Testis (tissue), 2 donors: ENCODE measurements at regions not wholly inside any gene's neighbourhood (a gene's known extent, or its start where the extent isn't known, plus 50 kb on each side); places are given as distances from the start of the nearest gene placed in this dataset.
"Not testable (repeated sequence)": the region's sequence is repeated elsewhere in the genome, so short reads cannot be mapped to it uniquely, and the experiment has no call there.

Source experiments
- DNase-seq: peaks from one replicate; pipeline ENCODE4 v3.0.0-alpha.2; 2019
- H3K27ac ChIP-seq, 2 donors: fragments of 200-600 bp; sonication (generic); one replicate each; pipeline ENCODE4 v1.5.1; 2019
- H3K27me3 ChIP-seq: fragments of 200-600 bp; sonication (generic); one replicate; pipeline ENCODE4 v1.5.1; 2019
- H3K36me3 ChIP-seq: fragments of 200-600 bp; sonication (generic); one replicate; pipeline ENCODE4 v1.5.1; 2017; ENCODE audit warnings: low read depth; ENCODE audit errors: missing control alignments
- H3K4me1 ChIP-seq: fragments of 200-600 bp; sonication (generic); one replicate; pipeline ENCODE4 v1.5.1; 2019
- H3K4me3 ChIP-seq, 2 donors: fragments of 200-600 bp; sonication (generic); one replicate each; pipeline ENCODE4 v1.5.1; 2017 to 2019
- H3K9me3 ChIP-seq: fragments of 200-600 bp; sonication (generic); one replicate; pipeline ENCODE4 v1.5.1; 2017
- POLR2A ChIP-seq: fragments of 450-650 bp; IDR thresholded peaks from one replicate; pipeline ENCODE4 v1.6.1; 2017; ENCODE audit warnings: antibody characterized with exemption, mild to moderate bottlenecking, moderate library complexity
- WGBS, 2 donors: methylation state at CpG; one replicate each; pipeline ENCODE4 v1.1.5; 2018; 5-methylcytosine and 5-hydroxymethylcytosine counted together
- intact Hi-C: fragments of 100-400 bp; cut with DNase I; formaldehyde crosslinking; loops from one replicate; pipeline ENCODE4 v1.15.1; 2023; ENCODE audit warnings: low total_unique reads
- TF ChIP-seq, protein P1 (sequence below), 3 experiments: fragments of 450-650 bp in 2 of 3; fragments of 200-600 bp in 1 of 3; sonication (generic) in 1 of 3; IDR thresholded peaks; one replicate each; pipeline ENCODE4 v1.5.1; 2016 to 2019; ENCODE audit warnings: antibody characterized with exemption in 3 of 3, mild to moderate bottlenecking in 2 of 3, moderate library complexity in 1 of 3

DNA sequence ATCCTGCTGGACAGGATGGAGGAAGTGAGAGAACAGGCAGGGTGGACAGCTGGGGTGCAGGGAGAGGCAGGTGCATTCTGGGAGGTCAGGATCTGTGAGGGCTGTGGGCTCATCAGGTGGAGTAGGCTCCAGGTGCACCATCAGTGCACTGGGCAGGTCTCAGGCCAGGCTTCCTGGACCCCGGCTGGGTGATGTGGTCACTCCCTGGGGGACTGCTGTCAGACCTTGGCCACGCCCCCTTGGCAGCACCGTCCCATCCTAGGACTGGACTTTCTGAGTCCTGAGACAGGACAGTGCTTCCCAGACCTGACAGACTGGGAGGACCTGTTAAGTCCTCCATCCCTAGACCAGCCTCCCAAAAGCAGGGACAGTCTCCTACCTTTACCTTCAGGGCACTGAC, 626.7 kb upstream of the DEFB115 start:
- Histone ChIP-seq H3K36me3 (no peaks in the 10 kb centered on the region), H3K4me1 (peaks cover 8% of the 10 kb centered on the region), H3K9me3 (no peaks in the 10 kb centered on the region), H3K27ac (no peak overlapping the region), H3K27me3 (no peaks in the 10 kb centered on the region), H3K4me3 (no peak overlapping the region)
- WGBS, 2 donors: 50 to 58% methylated on average over 2 to 3 of the region's 3 CpGs
- TF ChIP-seq, protein P1, sequence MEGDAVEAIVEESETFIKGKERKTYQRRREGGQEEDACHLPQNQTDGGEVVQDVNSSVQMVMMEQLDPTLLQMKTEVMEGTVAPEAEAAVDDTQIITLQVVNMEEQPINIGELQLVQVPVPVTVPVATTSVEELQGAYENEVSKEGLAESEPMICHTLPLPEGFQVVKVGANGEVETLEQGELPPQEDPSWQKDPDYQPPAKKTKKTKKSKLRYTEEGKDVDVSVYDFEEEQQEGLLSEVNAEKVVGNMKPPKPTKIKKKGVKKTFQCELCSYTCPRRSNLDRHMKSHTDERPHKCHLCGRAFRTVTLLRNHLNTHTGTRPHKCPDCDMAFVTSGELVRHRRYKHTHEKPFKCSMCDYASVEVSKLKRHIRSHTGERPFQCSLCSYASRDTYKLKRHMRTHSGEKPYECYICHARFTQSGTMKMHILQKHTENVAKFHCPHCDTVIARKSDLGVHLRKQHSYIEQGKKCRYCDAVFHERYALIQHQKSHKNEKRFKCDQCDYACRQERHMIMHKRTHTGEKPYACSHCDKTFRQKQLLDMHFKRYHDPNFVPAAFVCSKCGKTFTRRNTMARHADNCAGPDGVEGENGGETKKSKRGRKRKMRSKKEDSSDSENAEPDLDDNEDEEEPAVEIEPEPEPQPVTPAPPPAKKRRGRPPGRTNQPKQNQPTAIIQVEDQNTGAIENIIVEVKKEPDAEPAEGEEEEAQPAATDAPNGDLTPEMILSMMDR (IDR thresholded peaks at IDR 0.05): no peak
- no peak for TF ChIP-seq POLR2A
- no peak for DNase-seq
- intact Hi-C loops: no loop called here

DNA sequence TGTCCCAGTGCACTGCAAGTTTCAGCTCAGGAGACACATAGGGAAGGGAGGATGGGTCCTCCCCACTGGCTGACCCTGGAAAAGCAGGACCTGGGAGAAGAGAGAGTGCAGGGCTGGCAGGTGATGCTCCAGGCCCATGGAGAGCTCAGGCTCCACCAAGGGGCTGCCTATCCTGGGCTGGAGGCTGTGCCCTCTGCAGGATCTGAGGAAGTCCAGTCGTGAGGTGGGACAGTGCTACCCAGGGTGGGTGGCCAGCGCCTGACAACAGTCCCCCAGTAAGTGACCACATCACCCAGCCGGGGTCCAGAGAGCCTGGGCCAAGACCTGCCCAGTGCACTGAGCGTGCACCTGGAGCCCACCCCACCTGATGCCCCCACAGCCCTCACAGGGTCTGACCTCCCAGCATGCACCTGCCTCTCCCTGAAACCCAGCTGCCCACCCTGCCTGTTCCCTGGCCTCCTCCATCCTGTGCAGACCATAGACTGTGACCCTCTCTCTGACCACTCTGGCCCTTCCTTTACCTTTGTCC, 626.1 kb upstream of the DEFB115 start:
- intact Hi-C loops: not testable (repeated sequence)

GRCh38 chr20:30632773-30633172, 624.7 kb upstream of the DEFB115 start:
- intact Hi-C loops: not testable (repeated sequence)
- 74 to 86% methylated on average over 1 of the region's 1 CpG for WGBS, 2 donors

More for the DNA sequence above, 626.1 kb upstream of the DEFB115 start:
- WGBS, 2 donors: 10 to 49% methylated on average over 2 to 4 of the region's 4 CpGs
- not testable (repeated sequence) for H3K27me3 ChIP-seq, H3K36me3 ChIP-seq, H3K4me1 ChIP-seq, H3K4me3 ChIP-seq, DNase-seq, H3K9me3 ChIP-seq, H3K27ac ChIP-seq

DNA sequence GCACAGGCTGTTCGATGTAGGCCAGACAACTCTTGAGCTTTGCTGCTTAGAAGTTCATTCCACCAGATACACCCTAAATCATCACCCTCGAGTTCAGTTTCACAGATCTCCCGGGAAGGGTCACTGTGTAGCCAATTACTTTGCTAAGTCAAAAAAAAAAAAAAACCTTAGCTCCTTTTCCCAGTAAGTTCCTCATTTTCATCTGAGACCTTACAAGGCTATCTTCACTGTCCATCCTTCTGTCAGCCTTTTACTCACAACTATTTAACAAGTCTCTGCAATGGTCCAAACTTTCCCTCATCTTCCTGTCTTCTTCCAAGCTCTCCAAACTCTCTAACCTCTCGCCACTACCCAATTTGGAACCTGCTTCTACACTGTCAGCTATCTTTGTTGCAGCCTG, 615.9 kb upstream of the DEFB115 start:
- DNase-seq, H3K27ac ChIP-seq, H3K27me3 ChIP-seq, H3K9me3 ChIP-seq, H3K36me3 ChIP-seq, intact Hi-C loops, H3K4me1 ChIP-seq, H3K4me3 ChIP-seq: not testable (repeated sequence)
- WGBS, 2 donors: 40 to 44% methylated on average over 4 of the region's 4 CpGs

More at GRCh38 chr20:30632773-30633172, 624.7 kb upstream of the DEFB115 start:
- not testable (repeated sequence) for H3K27me3 ChIP-seq, DNase-seq, H3K27ac ChIP-seq, H3K4me3 ChIP-seq, H3K36me3 ChIP-seq, H3K4me1 ChIP-seq, H3K9me3 ChIP-seq

DNA sequence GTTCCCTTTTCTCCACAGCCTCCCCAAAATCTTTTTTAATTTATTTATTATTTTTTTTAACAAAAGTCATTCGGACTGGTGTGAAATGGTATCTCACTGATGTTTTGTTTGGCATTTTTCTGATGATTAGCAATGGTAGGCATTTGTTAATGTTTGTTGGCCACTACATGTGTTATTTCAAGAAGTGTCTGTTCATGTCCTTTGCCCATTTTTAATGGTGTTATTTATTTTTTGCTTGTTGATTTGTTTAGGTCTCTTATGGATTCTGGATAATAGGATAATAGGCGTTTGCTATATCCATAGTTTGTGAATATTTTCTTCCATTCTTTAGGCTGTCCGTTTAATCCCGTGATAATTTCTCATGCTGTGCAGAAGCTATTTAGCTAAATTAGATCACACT, 596.5 kb upstream of the DEFB115 start:
- H3K9me3 ChIP-seq, H3K36me3 ChIP-seq, DNase-seq, intact Hi-C loops, H3K27ac ChIP-seq, H3K27me3 ChIP-seq, H3K4me3 ChIP-seq, H3K4me1 ChIP-seq: not testable (repeated sequence)
- WGBS, 2 donors: 57 to 78% methylated on average over 4 of the region's 4 CpGs

- H3K27me3 ChIP-seq, intact Hi-C loops, H3K4me1 ChIP-seq, DNase-seq, H3K4me3 ChIP-seq, H3K36me3 ChIP-seq, H3K9me3 ChIP-seq, H3K27ac ChIP-seq: not testable (repeated sequence)
- 20 to 31% methylated on average over 2 of the region's 2 CpGs for WGBS, 2 donors
Measured at GRCh38 chr20:30668418-30668817, 589.0 kb upstream of the DEFB115 start.

GRCh38 chr20:30669330-30670029, 588.0 kb upstream of the DEFB115 start:
- H3K36me3 ChIP-seq, intact Hi-C loops, H3K27ac ChIP-seq, DNase-seq, H3K27me3 ChIP-seq, H3K4me3 ChIP-seq, H3K9me3 ChIP-seq, H3K4me1 ChIP-seq: not testable (repeated sequence)

DNA sequence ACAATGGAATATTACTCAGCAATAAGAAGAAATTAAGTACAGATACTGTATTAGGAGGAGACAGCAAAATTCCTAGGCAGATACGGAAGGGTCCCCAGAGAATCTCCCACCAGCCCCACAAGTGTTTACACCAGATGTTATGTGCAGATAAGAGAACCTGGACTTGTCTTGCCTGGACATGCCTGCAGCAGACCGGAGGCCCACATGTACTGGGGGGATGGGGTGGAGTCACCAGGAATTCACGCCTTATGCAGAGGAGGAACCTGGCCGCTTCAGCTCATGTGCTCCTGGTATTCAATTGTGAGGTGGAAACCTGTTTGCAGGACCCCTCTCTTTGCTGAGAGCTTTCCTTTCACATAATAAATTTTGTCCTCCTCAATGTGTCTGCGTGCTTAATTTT, 586.3 kb upstream of the DEFB115 start:
- WGBS, 2 donors: 58 to 67% methylated on average over 5 of the region's 5 CpGs
- intact Hi-C loops, DNase-seq, H3K9me3 ChIP-seq, H3K4me3 ChIP-seq, H3K27ac ChIP-seq, H3K27me3 ChIP-seq, H3K4me1 ChIP-seq, H3K36me3 ChIP-seq: not testable (repeated sequence)

- 47 to 50% methylated on average over 6 of the region's 6 CpGs for WGBS, 2 donors
- intact Hi-C loops, DNase-seq, H3K9me3 ChIP-seq, H3K4me1 ChIP-seq, H3K36me3 ChIP-seq, H3K4me3 ChIP-seq, H3K27me3 ChIP-seq: not testable (repeated sequence)
- H3K27ac ChIP-seq: peak overlapping the region in 1 of 2 donors; percentile 36
Measured at GRCh38 chr20:30675988-30676564, 581.4 kb upstream of the DEFB115 start.

DNA sequence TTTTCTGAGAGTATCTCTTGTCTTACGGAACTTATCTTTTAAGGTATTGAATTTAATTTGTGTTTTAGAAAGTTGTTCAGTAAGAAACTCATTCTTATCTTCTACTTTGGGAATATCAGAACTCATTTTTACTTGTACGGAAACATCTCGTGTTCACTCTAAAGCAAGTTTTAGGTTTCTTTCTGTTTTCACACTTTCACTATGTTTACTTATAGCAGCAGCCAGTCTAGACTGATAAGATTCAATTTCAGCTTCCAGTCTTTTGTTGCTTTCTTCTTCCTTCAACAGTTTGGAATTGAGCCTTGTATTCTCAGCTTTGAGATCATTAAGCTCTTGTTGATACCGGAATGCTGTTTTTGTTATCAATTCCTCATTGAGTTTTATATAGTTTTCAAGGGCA, 575.2 kb upstream of the DEFB115 start:
- H3K4me1 ChIP-seq, H3K4me3 ChIP-seq, DNase-seq, H3K9me3 ChIP-seq, intact Hi-C loops, H3K27ac ChIP-seq, H3K36me3 ChIP-seq, H3K27me3 ChIP-seq: not testable (repeated sequence)
- WGBS, 2 donors: 29 to 49% methylated on average over 4 of the region's 4 CpGs

GRCh38 chr20:30712861-30713260, 544.6 kb upstream of the DEFB115 start:
- H3K36me3 ChIP-seq, intact Hi-C loops, DNase-seq, H3K9me3 ChIP-seq, H3K27me3 ChIP-seq, H3K27ac ChIP-seq, H3K4me3 ChIP-seq, H3K4me1 ChIP-seq: not testable (repeated sequence)
- WGBS, 2 donors: 76 to 79% methylated on average over 3 of the region's 3 CpGs
